KOPT-K1 (cell line): ENCODE measurements at regions not wholly inside any gene's neighbourhood (a gene's known extent, or its start where the extent isn't known, plus 50 kb on each side); places are given as distances from the start of the nearest gene placed in this dataset.
"Not testable (repeated sequence)": the region's sequence is repeated elsewhere in the genome, so short reads cannot be mapped to it uniquely, and the experiment has no call there.

Source experiments
- H3K27ac ChIP-seq: fragments of 200-600 bp; sonication (generic); 2 replicates; pipeline ENCODE4 v1.5.1; 2016; ENCODE audit warnings: antibody characterized with exemption, mild to moderate bottlenecking, low read depth, low read length; ENCODE audit not compliant: poor library complexity, severe bottlenecking
- H3K36me3 ChIP-seq: fragments of 200-600 bp; sonication (generic); 2 replicates; pipeline ENCODE4 v1.5.1; 2017; ENCODE audit warnings: antibody characterized with exemption, mild to moderate bottlenecking, low read length, moderate library complexity; ENCODE audit not compliant: insufficient read depth
- H3K9me3 ChIP-seq: fragments of 200-600 bp; sonication (generic); 2 replicates; pipeline ENCODE4 v1.5.1; 2017; ENCODE audit warnings: antibody characterized with exemption, low read length, mild to moderate bottlenecking; ENCODE audit not compliant: insufficient read depth, poor library complexity, severe bottlenecking

- H3K36me3 ChIP-seq = no peaks in the 10 kb centered on the region
- H3K9me3 ChIP-seq = no peaks in the 10 kb centered on the region
- H3K27ac ChIP-seq = no peak overlapping the region
Observed at GRCh38 chr6:170207586-170208181, 83.2 kb downstream of the DLL1 start.

- Histone ChIP-seq H3K9me3 (no peaks in the 10 kb centered on the region), H3K27ac (no peak overlapping the region), H3K36me3 (no peaks in the 10 kb centered on the region)
Observed at GRCh38 chr6:170206851-170207431, 83.9 kb downstream of the DLL1 start.

DNA sequence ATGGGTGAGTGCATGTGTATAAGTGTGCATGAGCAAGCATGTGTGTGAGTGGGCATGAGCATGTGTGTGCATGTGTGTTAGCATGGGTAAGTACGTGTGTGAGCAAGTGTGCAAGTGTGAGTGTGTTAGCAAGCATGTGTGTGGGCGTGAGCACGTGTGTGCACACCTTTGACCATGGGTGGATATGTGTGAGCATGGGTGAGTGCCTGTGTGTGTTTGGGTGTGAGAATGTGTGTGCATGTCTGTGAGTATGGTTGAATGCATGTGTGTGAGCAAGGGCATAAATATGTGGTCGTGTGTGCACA is 84.6 kb downstream of the DLL1 start:
- Histone ChIP-seq H3K36me3 (no peaks in the 10 kb centered on the region), H3K9me3 (no peaks in the 10 kb centered on the region), H3K27ac (no peak overlapping the region)

- Histone ChIP-seq H3K27ac (no peak overlapping the region), H3K9me3 (no peaks in the 10 kb centered on the region), H3K36me3 (no peaks in the 10 kb centered on the region)
Observed at GRCh38 chr6:170205534-170206316, 85.2 kb downstream of the DLL1 start.

DNA sequence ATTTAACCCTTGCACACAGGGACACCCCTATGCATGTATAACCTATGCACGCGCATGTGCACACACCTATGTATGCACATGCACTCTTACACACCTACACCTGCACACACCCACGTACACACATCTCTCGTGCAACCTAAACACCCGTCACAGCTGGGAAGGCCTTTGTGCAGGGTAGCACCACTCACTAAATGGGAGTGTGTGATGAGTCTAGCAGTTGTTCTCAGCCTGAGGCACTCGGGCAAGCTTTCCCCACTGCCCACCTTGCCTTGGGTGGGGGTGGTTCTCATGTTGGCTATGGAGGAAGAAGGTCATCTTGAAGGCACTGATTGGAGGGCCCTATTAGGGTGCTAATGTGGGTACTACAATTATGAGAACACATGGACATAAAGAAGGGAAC is 85.8 kb downstream of the DLL1 start:
- H3K9me3 ChIP-seq = no peaks in the 10 kb centered on the region
- no peak overlapping the region for H3K27ac ChIP-seq

DNA sequence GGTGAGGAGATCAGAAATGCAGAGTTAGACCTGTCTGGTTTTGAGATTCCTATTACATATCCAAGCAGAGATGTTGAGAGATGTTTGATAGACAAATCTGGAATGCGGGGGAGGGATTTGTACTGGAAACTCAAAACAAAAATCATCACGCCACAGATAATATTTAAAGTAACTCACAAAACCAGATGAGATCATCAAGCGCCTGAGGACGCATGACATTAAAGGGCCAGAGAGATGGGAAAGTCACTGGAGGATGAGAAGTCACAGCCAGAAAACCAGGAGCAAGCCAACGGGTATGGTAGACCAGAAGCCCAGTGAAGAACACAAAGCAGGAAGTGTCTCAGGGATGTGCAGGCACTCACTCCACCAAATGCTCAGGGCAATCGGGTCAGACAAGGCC is 87.7 kb downstream of the DLL1 start:
- H3K36me3 ChIP-seq = no peaks in the 10 kb centered on the region
- no peaks in the 10 kb centered on the region for H3K9me3 ChIP-seq
- no peak overlapping the region for H3K27ac ChIP-seq

More for the DNA sequence above, 85.8 kb downstream of the DLL1 start:
- H3K36me3 ChIP-seq = no peaks in the 10 kb centered on the region

GRCh38 chr6:170202416-170203135 is 88.3 kb downstream of the DLL1 start:
- no peaks in the 10 kb centered on the region for H3K9me3 ChIP-seq
- no peaks in the 10 kb centered on the region for H3K36me3 ChIP-seq
- no peak overlapping the region for H3K27ac ChIP-seq

DNA sequence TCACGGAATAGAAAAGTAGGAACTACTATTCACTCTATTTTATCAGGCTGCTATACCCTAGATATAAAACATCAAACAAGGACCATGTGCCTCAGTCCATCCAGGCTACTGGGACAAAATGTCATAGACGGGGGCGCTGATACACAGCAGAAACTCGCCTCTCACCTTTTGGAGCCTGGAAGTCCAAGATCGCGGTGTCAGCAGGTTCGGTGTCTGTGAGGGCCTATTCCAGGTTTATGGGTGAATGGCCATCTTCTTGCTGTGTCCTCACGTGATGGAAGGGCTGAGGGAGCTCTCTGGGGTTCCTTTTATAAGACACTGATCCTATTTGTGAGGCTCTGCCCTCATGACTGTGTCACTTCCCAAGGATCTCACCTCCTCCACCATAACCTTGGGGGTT is 89.5 kb downstream of the DLL1 start:
- Histone ChIP-seq H3K36me3 (no peaks in the 10 kb centered on the region), H3K27ac (no peak overlapping the region), H3K9me3 (no peaks in the 10 kb centered on the region)

- Histone ChIP-seq H3K9me3 (peaks cover 7% of the 10 kb centered on the region), H3K27ac (no peak overlapping the region), H3K36me3 (no peaks in the 10 kb centered on the region)
Observed at GRCh38 chr6:170200458-170200891, 90.4 kb downstream of the DLL1 start.

DNA sequence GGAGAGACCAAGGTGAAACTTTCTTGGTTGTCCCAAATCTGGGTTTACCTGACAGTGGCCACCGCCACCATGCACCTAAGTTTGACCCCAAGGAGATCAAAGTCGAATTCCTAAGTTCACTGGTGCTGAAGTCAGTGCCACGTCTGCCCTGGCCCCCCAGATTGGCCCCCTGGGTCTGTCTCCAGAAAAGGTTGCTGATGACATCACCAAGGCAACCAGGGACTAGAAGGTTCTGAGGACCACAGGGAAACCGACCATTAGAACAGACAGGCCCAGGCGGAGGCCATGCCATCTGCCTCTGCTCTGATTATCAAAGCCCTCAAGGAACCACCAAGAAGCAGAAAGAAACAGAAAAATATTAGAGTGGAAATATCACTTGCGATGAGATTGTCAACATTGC is 91.2 kb downstream of the DLL1 start:
- Histone ChIP-seq H3K36me3 (no peaks in the 10 kb centered on the region), H3K27ac (no peak overlapping the region), H3K9me3 (peaks cover 13% of the 10 kb centered on the region)

DNA sequence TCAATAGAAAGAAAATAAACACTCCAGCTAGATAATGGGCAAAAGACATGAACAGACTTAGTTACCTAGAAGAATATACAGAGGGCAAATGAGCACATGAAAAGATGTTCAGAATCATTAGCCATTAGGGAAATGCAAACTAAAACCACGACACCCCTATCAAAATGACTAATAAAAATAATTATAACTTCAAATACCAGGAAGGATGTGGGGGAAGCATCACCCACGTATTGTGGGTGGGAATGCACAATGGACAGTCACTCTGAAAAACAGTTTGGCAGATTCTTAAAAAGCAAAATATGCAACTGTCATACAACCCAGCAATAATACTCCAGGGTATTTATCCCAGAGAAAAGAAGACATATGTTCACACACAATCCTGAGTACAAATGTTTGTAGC is 92.6 kb downstream of the DLL1 start:
- H3K36me3 ChIP-seq = no peaks in the 10 kb centered on the region
- peaks cover 25% of the 10 kb centered on the region for H3K9me3 ChIP-seq
- H3K27ac ChIP-seq = no peak overlapping the region

DNA sequence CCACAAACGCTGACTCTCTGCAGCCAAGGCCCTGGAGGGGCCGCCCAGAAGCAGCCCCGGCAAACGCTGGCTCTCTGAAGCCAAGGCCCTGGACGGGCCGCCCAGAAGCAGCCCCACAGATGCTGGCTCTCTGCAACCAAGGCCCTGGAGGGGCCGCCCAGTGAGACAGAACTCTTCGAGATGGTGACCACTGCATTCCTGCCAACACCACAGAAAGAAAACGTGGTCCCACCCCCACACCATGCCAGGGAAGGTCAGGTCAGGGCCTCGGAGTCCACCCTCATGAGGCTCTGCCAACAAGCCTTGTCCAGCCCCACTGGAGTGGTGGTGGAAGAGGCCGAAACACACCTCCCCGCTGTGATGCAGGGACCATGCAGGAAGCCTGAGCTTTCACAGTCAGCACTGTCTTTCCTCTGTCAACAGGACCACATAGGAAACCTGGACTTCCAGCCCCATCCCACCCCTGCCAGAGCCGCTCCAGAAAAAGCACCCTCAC is 97.5 kb downstream of the DLL1 start:
- Histone ChIP-seq H3K27ac (no peak overlapping the region), H3K9me3 (peaks cover 29% of the 10 kb centered on the region), H3K36me3 (no peaks in the 10 kb centered on the region)

- Histone ChIP-seq H3K36me3 (no peaks in the 10 kb centered on the region), H3K9me3 (peaks cover 29% of the 10 kb centered on the region), H3K27ac (no peak overlapping the region)
Observed at GRCh38 chr6:170192905-170193304, 98.0 kb downstream of the DLL1 start.

- not testable (repeated sequence) for H3K27ac ChIP-seq, H3K36me3 ChIP-seq
Observed at GRCh38 chr6:170192101-170192500, 98.8 kb downstream of the DLL1 start.

GRCh38 chr6:170190046-170190445 is 100.8 kb downstream of the DLL1 start:
- Histone ChIP-seq H3K36me3 (no peaks in the 10 kb centered on the region), H3K9me3 (peaks cover 18% of the 10 kb centered on the region), H3K27ac (no peak overlapping the region)

More at GRCh38 chr6:170192101-170192500, 98.8 kb downstream of the DLL1 start:
- H3K9me3 ChIP-seq = peaks cover 29% of the 10 kb centered on the region
